Tibial nerve (tissue), 4 donors: ENCODE measurements at regions not wholly inside any gene's neighbourhood (a gene's known extent, or its start where the extent isn't known, plus 50 kb on each side); places are given as distances from the start of the nearest gene placed in this dataset.

Experiments
- CTCF ChIP-seq, 5 experiments: fragments of 200-600 bp in 3 of 5; fragments of 450-650 bp in 2 of 5; sonication (generic) in 3 of 5; IDR thresholded peaks; one replicate each; pipeline ENCODE4 v1.5.1; 2016 to 2019; ENCODE audit warnings: antibody characterized with exemption in 5 of 5, mild to moderate bottlenecking in 3 of 5, moderate library complexity in 2 of 5
- EP300 ChIP-seq, 2 donors: sonication (generic); formaldehyde crosslinking; IDR thresholded peaks; one replicate each; pipeline ENCODE4 v1.6.1; 2017; ENCODE audit warnings: antibody characterized with exemption in 2 of 2, mild to moderate bottlenecking in 1 of 2

- TF ChIP-seq EP300 (IDR thresholded peaks at IDR 0.05) (no peak), CTCF (IDR thresholded peaks at IDR 0.05) (no peak)
These were observed 70.0 kb downstream of the IRX6 start for GRCh38 chr16:55393991-55394390.
